GM20000 (cell line): ENCODE measurements at regions not wholly inside any gene's neighbourhood (a gene's known extent, or its start where the extent isn't known, plus 50 kb on each side); places are given as distances from the start of the nearest gene placed in this dataset.

Source experiments
- DNase-seq: peaks from one replicate; pipeline ENCODE4 v3.0.0; 2012; ENCODE audit warnings: low spot score
- TF ChIP-seq, protein P1 (sequence below): IDR thresholded peaks from 2 replicates; pipeline ENCODE4 v1.5.1; 2012; ENCODE audit warnings: mild to moderate bottlenecking, control low read depth; ENCODE audit errors: extremely low read depth, missing control alignments

DNA sequence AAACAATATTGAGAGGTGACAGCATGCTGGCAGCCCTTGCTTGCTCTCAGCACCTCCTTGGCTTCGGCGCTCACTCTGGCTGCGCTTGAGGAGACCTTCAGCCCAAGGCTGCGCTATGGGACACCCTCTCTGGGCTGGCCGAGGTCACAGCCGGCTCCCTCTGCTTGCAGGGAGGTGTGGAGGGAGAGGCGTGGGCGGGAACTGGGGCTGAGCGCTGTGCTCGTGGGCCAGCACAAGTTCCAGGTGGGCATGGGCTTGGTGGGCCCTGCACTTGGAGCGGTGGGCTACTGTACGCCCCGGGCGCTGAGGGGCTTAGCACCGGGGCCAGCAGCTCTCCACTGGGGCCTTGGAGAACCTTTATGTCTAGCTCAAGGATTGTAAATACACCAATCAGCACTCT, 1613.8 kb upstream of the IGFBP7 start:
- TF ChIP-seq, protein P1, sequence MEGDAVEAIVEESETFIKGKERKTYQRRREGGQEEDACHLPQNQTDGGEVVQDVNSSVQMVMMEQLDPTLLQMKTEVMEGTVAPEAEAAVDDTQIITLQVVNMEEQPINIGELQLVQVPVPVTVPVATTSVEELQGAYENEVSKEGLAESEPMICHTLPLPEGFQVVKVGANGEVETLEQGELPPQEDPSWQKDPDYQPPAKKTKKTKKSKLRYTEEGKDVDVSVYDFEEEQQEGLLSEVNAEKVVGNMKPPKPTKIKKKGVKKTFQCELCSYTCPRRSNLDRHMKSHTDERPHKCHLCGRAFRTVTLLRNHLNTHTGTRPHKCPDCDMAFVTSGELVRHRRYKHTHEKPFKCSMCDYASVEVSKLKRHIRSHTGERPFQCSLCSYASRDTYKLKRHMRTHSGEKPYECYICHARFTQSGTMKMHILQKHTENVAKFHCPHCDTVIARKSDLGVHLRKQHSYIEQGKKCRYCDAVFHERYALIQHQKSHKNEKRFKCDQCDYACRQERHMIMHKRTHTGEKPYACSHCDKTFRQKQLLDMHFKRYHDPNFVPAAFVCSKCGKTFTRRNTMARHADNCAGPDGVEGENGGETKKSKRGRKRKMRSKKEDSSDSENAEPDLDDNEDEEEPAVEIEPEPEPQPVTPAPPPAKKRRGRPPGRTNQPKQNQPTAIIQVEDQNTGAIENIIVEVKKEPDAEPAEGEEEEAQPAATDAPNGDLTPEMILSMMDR, result no peak
- no peak for DNase-seq

DNA sequence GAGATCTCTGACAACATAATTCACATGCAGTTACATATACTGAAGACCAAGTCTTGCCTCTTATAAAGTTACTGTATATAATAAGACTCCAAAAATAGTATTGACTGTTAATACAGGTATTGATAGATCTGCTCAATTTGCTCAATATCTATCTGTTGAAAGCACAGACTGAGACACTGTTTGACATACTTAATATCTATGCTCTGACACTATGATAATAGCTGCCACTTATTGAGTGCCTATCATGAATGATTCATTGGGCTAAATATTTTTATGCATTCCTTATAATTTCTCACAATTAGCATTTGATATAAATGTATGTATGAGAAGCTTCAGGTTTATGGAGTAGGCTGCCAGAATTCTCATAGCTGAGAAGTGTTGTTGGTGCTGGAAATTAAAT, 1600.9 kb upstream of the IGFBP7 start:
- no peak for DNase-seq
- TF ChIP-seq, protein P1, result no peak

DNA sequence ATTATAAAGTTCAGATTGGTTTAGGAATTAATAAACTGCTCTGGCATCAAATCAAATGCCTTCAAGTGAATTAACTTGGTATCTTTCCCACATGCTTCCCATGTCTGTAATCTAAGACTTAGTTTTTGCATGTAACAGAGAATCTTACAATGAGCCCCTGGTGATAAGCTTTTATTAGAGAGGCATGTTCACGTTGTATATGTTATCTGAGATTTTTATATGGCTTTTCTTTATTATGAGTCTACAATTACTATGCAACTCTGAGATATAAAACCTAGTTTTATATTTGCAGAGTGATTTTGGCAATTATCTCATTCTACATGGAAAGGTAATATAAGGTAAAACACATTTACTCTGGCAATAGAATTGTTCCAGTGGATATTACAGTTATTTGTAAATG, 1578.4 kb upstream of the IGFBP7 start:
- TF ChIP-seq, protein P1, result no peak
- no peak for DNase-seq

DNA sequence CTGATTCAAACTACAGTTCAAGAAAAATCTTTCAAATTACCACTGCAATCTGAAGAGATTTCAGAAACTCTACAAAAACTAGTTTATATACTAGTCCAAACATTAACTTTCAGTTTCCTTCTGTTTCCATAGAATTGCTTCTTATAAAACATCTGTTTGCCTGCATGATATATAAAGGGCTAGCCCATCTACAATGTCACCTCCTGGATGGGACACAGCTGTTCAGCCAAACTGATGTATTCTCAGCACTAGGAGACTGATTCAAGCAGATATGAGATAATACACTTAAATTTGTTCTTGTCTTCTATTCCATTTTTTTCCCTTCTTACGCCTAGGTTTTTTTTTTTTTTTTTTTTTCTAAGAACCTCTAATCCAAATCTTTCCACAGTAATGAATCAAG, 1569.7 kb upstream of the IGFBP7 start:
- no peak for DNase-seq
- TF ChIP-seq, protein P1, result no peak

DNA sequence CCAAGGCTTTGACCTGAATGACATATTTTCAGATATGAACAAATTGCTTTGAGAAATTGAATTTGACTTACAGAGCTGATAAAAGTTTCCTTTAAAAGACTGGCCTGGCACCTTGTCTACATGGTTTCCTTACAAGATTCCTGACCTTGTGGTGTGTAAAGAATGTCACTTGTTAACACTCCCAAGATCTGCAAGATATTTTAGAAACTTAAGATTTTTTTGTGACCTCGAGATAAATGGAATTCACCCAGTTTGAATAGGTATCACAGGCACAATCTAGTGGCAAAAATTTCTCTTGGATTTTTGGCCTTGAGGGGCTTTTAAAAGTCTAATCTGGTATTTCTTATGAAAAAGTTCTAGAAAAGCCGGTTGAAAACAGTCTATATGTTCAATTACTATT, 1568.9 kb upstream of the IGFBP7 start:
- no peak for DNase-seq
- TF ChIP-seq, protein P1, result no peak

DNA sequence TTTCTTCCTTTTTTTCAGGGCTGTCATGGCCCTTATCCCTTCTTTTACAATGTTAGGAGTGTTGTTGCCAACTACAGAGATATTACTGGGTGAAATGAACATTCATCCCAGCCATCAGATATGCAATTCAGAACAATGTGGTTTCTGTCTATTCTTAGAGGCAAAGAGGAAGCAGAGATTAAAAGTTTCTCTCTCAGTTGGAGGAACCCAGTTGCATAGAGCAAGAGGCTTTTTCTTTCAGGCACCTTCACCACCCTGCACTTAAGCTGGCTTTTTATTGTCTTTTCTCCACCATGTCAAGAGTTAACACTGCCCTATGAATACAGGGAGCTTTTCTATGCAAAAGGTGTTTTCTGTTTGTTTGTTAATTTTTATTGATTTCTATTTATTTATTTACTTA, 1559.6 kb upstream of the IGFBP7 start:
- TF ChIP-seq, protein P1, result no peak
- no peak for DNase-seq

DNA sequence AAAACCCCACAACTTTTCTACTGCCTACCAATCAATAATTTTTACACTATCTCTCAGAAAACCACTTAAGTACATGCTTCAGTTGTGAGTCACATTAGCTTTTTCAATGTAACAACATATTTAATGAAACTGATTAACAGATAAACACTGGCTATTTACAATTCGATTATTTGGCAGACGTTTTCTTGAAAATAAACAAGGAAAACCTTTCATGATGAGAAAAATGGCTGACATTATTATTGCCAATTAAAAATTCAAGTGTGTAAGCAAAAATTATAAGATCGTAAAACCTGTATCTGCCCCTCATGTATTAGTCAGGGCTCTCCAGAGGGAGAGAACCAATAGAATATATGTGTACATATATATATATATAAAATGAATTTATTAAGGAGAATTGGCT, 1555.5 kb upstream of the IGFBP7 start:
- no peak for DNase-seq

More for the DNA sequence above, 1555.5 kb upstream of the IGFBP7 start:
- TF ChIP-seq, protein P1, result no peak
